Kidney (tissue), 13 donors: ENCODE measurements at regions not wholly inside any gene's neighbourhood (a gene's known extent, or its start where the extent isn't known, plus 50 kb on each side); places are given as distances from the start of the nearest gene placed in this dataset.

Source experiments
- DNase-seq, 5 donors: peaks; one replicate each; pipeline ENCODE4 v3.0.0-alpha.2; 2013 to 2020
- FAIRE-seq: peaks from 2 replicates; lab custom pipeline; 2012; peaks lifted over from hg19 to GRCh38; lab: Jason Lieb, UNC
- H3K27ac ChIP-seq, 2 donors: one replicate each; pipeline ENCODE4 v1.7.0; 2013; ENCODE audit warnings: low read depth in 2 of 2, low read length in 2 of 2, inconsistent platforms in 1 of 2
- H3K27me3 ChIP-seq: one replicate; pipeline ENCODE4 v1.7.1; 2013; ENCODE audit warnings: low read length, inconsistent platforms; ENCODE audit not compliant: control insufficient read depth, insufficient read depth
- H3K36me3 ChIP-seq, 3 donors: one replicate each; pipeline versions ENCODE4 v1.7.0 to v1.7.1; 2013; ENCODE audit warnings: low read length in 3 of 3, control low read depth in 1 of 3, inconsistent platforms in 1 of 3; ENCODE audit not compliant: insufficient read depth in 3 of 3, control insufficient read depth in 2 of 3
- H3K4me1 ChIP-seq, 3 donors: one replicate each; pipeline versions ENCODE4 v1.7.0 to v1.7.1; 2013; ENCODE audit warnings: low read length in 3 of 3, inconsistent platforms in 1 of 3, low read depth in 1 of 3; ENCODE audit not compliant: control insufficient read depth in 2 of 3, insufficient read depth in 2 of 3
- H3K4me3 ChIP-seq, 3 donors: one replicate each; pipeline versions ENCODE4 v1.7.0 to v1.8.1; 2013; ENCODE audit warnings: low read length in 3 of 3, control low read depth in 1 of 3, inconsistent platforms in 1 of 3
- H3K9ac ChIP-seq, 3 donors: one replicate each; pipeline versions ENCODE4 v1.7.0 to v1.7.1; 2013; ENCODE audit warnings: low read length in 3 of 3, control low read depth in 1 of 3, inconsistent platforms in 1 of 3
- H3K9me3 ChIP-seq, 3 donors: one replicate each; pipeline versions ENCODE4 v1.7.0 to v1.7.1; 2013; ENCODE audit warnings: low read length in 3 of 3, control low read depth in 1 of 3, inconsistent platforms in 1 of 3; ENCODE audit not compliant: control insufficient read depth in 2 of 3, insufficient read depth in 1 of 3
- intact Hi-C: fragments of 100-400 bp; cut with DNase I; formaldehyde crosslinking; loops from one replicate; pipeline ENCODE4 v1.11.1; 2022
- TF ChIP-seq, protein P1 (sequence below): IDR thresholded peaks from 3 replicates; pipeline ENCODE4 v1.5.1; 2012; ENCODE audit warnings: mild to moderate bottlenecking, moderate library complexity, borderline replicate concordance; ENCODE audit not compliant: insufficient read depth; ENCODE audit errors: extremely low read depth
- donor health status: control.
- donor health status: control.
- donor health status: control.
- donor health status: control.
- donor health status: control.
- donor health status: DM: yes; HTN: yes; CAD: no.
- donor health status: Normal renal cell carcinoma (clear cell type).

DNA sequence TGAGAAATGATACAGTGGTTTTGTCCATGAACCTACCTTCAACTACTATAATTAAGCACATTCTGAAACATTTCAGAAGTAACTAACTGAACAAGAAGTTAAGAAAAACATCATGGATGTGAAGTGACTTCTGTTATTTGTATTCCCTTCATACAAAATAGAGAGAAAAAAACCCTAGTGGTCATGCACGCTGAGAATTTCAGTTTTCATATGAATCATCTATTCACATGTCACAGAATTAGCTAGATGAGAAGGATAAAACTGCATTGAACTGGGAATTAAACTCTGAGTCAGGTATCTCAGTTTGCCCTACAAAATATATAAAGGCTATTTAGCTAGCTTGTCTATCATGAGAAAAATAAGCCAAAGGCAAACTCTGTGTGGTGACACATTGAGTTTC, 451.8 kb upstream of the FTMT start:
- Histone ChIP-seq H3K9ac (no peak overlapping the region), H3K9me3 (no peaks in the 10 kb centered on the region), H3K36me3 (no peaks in the 10 kb centered on the region), H3K4me3 (no peak overlapping the region), H3K27ac (no peak overlapping the region), H3K4me1 (no peaks in the 10 kb centered on the region), H3K27me3 (no peaks in the 10 kb centered on the region)
- FAIRE-seq (no peak), DNase-seq (no peak)
- intact Hi-C loops = no loop called here
- TF ChIP-seq, protein P1, sequence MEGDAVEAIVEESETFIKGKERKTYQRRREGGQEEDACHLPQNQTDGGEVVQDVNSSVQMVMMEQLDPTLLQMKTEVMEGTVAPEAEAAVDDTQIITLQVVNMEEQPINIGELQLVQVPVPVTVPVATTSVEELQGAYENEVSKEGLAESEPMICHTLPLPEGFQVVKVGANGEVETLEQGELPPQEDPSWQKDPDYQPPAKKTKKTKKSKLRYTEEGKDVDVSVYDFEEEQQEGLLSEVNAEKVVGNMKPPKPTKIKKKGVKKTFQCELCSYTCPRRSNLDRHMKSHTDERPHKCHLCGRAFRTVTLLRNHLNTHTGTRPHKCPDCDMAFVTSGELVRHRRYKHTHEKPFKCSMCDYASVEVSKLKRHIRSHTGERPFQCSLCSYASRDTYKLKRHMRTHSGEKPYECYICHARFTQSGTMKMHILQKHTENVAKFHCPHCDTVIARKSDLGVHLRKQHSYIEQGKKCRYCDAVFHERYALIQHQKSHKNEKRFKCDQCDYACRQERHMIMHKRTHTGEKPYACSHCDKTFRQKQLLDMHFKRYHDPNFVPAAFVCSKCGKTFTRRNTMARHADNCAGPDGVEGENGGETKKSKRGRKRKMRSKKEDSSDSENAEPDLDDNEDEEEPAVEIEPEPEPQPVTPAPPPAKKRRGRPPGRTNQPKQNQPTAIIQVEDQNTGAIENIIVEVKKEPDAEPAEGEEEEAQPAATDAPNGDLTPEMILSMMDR = no peak

DNA sequence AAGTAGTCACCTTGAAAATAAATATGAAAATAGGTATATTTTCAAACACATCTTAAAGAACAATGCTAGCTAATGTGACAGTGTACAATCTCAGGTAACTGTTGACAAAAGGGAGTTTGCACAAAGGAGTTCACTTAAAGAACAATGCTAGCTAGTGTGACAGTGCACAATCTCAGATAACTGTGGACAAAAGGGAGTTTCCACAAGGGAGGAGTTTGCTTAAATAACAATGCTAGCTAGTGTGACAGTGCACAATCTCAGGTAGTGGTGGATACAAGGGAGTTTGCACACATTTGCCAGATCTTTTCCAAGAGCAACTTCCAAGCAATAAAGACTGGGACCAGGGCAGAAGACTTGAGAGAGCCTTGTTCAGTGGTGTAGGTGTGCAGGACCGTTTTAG, 442.9 kb upstream of the FTMT start:
- peaks cover 0 to 3% (median 0%) of the 10 kb centered on the region in 3 donors for H3K9me3 ChIP-seq
- H3K27ac ChIP-seq = no peak overlapping the region
- DNase-seq = no peak
- H3K4me3 ChIP-seq = no peak overlapping the region
- no peak for FAIRE-seq
- no peaks in the 10 kb centered on the region for H3K4me1 ChIP-seq
- TF ChIP-seq, protein P1 = no peak
- no peaks in the 10 kb centered on the region for H3K36me3 ChIP-seq
- intact Hi-C loops = no loop called here
- H3K9ac ChIP-seq = no peak overlapping the region
- no peaks in the 10 kb centered on the region for H3K27me3 ChIP-seq

DNA sequence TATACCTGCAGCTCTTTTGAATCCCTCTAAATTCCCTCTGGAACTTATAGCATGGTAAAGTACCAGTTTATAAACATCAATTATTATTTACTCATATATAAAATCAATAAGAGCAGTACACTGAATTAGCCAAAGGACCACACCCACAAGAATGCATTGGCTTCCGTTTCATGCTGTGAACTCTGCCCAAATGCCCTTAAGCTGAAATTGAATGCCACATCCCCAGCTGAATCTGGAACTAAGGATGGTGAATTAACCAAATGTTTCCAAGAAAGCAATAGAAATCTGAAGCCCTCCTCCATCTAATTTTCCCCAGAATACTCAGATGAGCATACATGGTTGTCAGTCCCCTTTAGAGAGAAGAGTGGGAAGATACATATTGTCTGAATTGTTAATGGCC, 436.4 kb upstream of the FTMT start:
- Histone ChIP-seq H3K36me3 (no peaks in the 10 kb centered on the region), H3K9ac (no peak overlapping the region), H3K9me3 (no peaks in the 10 kb centered on the region), H3K4me3 (no peak overlapping the region), H3K27ac (no peak overlapping the region), H3K4me1 (no peaks in the 10 kb centered on the region), H3K27me3 (no peaks in the 10 kb centered on the region)
- DNase-seq (no peak), FAIRE-seq (no peak)
- TF ChIP-seq, protein P1 = no peak
- intact Hi-C loops = no loop called here

DNA sequence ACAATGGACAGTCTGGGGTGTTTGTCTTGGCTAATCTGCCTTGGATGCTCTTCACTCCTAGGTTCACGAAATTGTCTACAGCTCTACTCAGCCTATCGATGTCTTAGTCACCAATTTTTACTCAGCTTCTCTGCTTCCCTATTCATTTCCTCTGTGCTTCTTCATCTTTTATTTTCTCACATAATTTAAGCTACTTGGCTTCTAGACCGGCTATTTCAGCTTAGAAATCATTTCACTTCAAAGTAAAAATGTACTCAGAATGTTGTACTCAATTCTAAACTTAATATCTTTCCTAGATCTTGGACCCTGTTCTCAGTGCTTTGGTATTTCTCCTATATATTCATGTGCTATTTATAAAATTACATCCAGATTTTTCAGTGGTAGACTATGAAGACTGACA, 430.0 kb upstream of the FTMT start:
- no peak for DNase-seq
- Histone ChIP-seq H3K36me3 (no peaks in the 10 kb centered on the region), H3K4me1 (no peaks in the 10 kb centered on the region), H3K27me3 (no peaks in the 10 kb centered on the region), H3K4me3 (no peak overlapping the region), H3K27ac (no peak overlapping the region), H3K9ac (no peak overlapping the region), H3K9me3 (no peaks in the 10 kb centered on the region)
- intact Hi-C loops = no loop called here
- TF ChIP-seq, protein P1 = no peak
- no peak for FAIRE-seq
